Fibroblast of peridontal ligament (primary cell): ENCODE measurements at regions not wholly inside any gene's neighbourhood (a gene's known extent, or its start where the extent isn't known, plus 50 kb on each side); places are given as distances from the start of the nearest gene placed in this dataset.

Experiments
- DNase-seq: peaks from one replicate; pipeline ENCODE4 v3.0.0-alpha.2; 2010; ENCODE audit errors: extremely low read depth

DNA sequence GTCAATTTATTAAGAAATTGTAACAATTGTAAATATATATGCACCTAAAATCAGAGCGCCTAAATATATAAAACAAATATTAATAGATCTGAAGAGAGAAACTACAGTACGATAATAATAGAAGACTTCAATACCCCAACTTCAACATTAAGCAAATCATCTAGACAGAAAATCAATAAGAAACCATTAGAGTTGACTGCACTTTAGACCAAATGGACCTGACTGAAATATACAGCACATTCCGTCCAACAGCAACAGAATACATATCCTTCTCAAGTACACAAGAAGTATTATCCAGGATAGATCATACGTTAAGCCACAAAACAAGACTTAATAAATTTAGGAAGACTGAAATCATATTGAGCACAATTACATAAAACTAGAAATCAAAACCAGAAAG lies 208.7 kb downstream of the MED10 start:
- DNase-seq = no peak

DNA sequence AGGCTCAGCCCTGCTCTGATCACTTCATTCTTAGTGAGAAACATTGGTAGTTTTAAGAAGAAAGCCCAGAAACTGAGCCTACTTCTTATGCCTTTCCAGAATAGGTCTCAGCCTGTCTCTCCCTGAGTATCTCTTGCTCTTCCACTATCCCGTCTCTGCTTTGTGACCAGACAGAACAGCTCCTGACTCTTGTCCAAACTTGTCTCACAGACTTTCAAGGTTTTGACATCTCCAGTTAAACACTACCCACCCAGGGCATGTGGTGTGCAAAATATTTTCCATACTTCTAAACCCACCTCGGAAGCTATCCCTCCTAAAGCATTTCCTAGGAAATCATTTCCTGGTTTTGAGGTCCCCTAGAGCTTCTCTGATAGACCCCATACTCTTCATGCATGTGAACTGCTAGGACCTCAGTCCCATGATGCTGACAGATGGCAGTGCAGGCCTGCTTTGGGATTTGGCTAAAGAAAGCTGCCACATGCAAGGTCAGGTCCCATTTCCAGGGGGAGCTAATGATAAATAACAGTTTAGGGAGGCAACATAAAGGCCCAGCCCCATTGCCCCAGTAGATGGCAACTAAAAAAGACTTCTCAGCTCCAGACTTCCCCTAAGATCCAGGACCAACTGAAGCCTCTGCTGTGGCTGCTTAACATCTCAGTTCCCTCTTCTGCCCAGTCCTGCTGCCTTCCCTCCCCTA lies 211.5 kb downstream of the MED10 start:
- DNase-seq = no peak

DNA sequence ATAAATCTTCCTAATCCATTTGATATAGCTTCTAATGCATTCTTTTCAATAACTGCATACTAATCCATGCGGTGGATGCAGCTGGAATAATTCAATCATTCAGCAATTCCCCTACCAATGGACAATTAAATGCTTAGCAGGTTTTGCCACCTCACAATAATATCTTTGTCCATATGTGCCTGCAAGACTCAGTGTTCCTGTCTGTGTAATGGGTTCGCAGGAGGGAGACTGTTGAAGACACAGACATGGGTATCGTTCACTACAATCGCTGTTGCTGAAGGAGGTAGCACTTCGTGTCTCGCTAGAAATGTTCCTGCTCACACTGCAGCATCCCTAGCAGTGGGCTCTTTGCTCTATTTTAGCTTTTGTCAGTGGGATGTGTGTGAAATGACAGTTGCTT lies 214.4 kb downstream of the MED10 start:
- DNase-seq = no peak

DNA sequence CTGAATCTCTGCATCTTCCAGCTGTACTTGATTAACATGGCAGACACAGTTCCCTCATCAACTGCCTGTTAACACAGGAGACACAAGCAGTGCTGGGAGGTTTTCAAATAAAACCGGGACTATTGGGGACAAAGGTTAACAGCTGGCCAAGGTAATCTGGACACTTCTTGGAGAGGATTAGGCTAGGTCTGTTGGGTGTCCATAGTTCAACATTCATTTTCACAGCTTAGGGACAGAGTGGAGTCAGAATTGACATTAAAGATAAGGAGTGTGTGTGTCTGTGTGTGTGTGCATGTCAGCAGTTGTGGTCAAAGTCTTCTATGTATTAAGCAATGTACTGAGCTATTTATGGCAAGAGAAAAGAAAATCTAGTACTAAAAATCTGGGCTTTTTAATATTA lies 216.2 kb downstream of the MED10 start:
- peak; percentile 30 for DNase-seq

DNA sequence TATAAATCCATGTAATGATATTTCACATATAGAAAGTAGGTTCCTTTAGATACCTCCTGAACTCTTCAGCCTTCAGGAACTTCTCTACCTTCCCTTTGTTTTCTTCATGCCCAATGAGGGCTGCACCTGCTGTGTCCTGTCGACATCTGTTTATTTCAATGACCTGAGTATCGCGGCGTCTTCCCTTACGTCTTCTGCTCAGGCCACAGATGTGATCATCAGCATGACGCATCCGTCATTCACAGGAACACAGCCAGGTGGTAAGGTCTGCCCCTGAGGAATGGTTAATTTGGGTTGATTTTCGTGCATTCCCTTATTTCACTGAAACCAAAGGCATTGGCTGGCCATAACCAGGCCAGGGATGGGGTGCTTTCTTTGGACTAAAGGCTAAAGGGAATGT lies 217.1 kb downstream of the MED10 start:
- DNase-seq = no peak

DNA sequence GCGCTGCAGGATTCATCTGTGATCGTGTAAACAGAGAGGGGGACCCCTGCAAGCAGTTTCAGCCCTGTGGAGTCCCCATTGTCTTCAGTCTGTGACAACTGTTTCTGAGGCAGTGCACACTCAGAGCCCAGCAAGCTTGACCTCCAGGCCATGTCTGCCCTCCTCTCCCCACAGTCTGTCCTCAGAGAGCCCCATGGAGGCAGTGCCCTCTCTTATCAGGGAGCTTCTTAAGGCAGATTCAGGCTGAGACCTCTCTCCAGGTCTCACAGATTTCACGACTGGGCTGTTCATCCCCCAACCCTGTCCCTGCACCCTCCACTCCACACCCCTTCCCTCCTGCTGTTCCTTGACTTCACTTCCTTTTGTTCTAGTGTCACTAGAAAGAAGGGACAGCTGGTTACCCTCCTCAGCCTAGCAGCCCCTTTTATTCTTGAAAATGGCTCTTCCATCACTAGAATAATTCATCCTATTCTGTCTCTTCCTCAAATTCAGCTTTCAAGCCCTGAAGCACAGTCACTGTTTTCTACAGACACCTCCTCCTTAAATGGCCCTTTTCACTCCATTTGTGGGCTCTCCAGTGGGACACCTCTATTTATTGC lies 218.4 kb downstream of the MED10 start:
- DNase-seq = no peak

DNA sequence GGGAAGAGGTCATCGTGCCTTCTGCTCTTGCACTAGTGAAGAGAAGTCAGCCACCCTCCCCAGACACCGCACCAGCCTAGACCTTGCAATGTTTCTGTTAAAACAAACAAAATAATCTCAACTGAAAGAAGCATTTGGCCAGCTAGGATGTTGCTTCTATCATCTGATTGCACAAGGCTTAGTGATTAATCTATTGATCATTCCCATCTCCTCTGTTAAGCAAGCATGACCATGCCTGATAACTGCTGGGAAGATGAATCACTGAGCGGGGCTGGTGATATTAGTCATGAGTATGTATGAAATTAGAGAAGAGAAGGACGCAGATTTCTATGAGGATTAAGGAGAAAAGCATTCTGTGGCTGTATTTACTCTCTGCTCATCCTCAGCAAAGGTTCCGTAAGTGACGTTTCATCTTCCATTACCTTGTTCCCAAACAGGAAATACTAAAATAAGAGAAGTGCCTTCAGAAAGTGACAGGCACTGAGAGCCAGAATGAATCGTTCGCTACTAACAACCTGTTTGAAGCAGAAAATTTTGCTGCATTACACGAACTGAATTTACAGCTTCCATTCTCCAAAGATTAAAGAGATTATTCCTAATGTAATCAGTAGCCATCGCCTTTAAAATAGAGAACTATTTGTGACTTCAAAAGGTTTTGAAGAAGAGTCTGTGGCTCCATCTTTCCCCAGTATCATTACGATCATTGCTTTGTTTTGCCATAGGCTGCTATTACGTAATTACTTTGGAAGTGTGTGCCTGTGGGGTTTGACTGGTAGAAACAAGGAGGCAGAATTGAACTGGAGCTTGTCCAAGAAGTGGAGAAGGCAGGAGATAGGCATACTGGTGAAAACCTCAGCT lies 219.1 kb downstream of the MED10 start:
- DNase-seq = peak; percentile 97

DNA sequence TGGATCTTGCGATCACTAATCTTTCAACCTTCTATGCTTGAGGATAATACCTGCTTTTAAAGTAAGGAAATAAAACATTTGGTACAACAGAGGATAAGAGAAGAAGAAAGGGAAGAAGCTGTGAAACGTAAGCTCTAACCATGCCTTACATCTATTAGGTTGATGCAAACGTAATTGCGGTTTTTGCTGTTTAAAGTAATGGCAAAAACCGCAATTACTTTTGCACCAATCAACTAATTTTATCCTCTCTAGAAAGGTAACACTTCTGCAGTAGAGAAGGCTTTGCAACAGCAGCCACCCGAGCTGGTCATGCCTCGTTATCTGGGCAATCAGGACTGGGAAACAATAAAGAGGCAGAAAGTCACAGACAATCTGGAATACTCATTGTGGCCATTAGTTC lies 224.1 kb downstream of the MED10 start:
- no peak for DNase-seq

DNA sequence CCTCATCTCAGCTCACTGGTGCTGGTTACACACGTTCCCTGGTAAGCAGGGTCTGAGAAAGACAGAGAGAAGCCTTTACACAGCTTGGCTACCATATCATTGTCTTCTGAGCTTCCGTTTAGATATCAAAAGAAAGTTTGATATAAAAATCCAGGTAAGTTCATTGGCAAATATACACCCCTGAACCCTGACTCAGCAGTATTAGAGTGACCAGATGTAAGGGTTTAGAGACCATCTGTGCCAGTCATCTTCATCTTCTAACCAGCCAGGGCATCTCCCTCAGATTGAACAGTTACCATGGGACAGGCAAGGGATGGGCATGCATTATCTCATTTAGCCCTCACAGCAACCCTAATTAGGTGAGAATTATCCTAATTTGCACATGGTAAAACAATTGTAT lies 232.1 kb downstream of the MED10 start:
- no peak for DNase-seq

DNA sequence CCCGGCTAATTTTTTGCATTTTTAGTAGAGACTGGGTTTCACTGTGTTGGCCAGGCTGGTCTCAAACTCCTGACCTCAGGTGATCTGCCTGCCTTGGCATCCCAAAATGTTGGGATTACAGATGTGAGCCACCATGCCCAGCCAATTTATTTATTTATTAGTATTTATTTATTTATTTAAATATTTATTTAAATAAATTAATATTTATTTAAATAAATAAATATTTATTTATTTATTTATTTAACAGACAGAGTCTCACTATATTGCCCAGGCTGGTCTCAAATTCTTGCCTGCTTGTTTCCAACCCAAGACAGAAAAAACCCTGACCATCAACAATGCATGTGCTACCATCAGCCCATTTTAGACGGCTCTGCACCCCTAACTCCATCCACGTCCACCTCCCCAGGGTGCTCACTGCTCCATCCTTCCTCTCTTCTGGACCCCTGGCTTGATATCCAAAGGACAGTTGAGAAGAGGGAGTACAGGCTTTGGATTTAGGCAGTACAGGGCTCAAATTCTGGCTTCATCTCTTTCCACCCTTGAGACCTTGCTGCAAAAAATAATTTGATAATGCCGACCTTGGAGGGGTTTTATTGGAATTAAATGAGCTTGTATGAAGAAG lies 232.6 kb downstream of the MED10 start:
- no peak for DNase-seq

DNA sequence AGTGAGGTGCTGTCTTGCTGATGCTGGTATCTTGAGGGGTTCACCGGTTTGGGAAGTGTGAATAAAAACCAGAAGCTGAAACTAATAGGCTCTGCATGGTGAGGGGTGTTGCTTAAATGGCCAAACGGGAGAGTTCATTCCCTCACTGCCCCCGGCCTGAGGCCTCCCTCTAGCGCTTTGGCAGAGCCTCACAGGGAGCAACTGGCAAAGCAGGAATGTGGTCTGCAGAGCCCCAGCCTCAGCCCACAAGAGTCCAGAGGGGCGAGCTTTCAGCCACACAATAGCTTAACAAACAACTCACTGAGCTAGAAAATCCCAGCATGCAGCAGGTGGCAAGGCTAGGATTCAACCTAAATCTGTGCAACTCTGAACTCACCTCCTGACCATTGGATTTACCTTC lies 234.8 kb downstream of the MED10 start:
- DNase-seq = no peak

DNA sequence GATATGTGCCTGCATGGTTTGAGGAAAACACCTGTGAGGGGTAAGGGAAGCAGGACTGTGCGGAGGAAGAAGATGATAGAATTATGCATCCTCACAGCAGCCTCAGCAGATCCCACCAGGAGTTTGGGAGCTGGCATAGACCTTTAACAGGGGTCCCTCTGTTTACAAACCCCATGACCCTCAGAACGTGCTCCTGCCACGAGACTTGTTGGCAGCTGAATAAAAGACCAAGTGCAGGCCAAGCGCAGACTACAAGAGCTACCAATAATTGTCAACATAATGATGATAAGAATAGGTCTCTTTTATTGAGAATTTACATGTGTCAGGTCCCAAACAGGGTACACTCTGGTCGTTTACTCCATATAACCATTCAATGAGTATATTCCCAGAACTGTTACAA lies 236.0 kb downstream of the MED10 start:
- DNase-seq = no peak

DNA sequence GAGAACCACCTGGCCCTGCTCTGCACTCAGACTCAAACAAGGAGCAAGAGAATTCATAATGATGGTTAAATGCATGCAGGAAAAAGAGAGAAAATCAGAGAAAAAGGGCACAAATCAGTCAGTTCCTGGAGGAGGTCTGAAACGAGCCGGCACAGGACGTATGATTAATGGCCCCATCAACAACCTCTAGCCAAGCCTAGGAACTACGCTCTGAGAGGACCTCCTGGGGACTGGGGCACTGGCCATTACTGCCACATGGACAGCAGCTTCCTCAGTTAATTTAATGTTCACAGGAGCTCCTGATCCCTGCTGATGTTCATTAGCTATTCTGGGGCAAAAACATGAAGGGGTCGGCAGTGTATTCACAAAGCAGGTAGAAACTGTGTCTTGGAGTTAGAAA lies 238.1 kb downstream of the MED10 start:
- no peak for DNase-seq

DNA sequence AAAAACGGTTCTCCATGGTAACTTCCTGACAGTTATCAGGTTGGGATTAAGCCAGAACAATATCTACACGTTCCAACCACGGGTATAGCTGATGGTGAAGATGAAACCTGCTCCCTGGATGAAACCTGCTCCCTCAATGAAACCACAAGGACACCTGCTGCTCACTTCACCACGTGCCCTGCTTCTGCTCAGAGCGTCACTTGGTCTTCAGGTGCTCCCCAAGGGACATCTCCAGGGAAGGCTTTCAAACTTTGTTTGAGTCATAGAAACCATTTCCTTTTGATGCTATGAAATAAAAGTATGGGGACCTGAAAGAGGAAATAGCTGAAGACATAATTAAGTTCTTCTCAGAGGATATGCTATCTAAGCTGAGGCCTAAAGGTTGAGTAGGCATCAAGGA lies 242.4 kb downstream of the MED10 start:
- DNase-seq = no peak

DNA sequence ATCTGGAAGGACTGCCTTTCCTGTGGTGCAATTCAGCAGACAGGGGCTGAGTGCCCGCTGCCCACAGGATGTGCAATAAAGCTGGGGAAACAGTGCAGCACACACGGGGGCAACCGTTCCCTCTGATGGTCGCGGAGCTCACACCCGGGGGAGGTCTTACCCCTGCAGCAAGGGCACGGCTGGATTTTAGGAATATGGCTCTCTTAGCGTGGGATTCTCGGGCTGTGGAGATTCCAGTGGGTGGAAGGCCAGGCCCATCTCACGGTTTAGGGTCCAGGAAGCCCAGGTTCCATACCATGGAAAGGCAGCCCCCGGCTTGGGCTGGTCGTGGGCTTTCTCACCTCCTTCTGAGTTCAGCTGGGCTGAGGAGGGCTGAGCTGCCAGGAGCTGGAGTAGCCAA lies 244.1 kb downstream of the MED10 start:
- DNase-seq = no peak

DNA sequence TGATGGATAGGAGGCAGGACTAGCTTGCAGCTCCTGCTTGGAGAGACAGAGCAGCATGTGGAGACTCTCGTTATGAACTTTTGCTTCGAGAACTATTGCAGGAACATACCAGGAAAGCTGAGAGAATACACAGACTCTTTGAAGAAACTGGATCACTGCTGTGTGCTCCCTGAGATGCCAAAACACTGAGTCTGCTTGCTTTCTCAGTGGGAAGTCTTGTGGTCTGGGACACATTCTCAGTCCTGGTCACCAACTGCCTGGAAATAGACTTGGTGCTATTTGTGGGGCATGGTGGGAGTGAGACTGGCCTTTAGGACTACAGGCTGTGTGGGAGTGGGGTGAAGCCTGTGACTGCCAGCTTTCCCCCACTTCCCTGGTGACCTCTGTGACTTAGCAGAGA lies 252.6 kb downstream of the MED10 start:
- DNase-seq = no peak

DNA sequence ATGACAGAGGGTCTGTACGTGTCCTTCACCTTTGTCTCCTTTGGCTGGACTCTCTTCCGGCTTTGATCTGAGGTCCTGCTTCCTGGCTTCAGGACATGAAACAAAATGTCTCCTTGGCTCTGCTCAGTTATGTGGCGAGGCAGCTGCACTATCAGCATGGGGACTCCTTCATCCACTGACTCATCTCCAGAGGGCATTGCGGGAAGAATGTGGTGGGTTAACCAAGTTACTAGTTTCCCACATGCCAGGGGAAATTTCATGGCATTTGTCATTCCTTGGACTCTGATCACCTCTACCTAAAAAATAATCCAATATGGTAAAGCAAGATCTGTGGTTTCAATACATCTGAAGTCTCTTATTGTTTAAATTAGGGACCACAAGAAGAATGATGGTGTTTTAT lies 259.7 kb downstream of the MED10 start:
- no peak for DNase-seq

DNA sequence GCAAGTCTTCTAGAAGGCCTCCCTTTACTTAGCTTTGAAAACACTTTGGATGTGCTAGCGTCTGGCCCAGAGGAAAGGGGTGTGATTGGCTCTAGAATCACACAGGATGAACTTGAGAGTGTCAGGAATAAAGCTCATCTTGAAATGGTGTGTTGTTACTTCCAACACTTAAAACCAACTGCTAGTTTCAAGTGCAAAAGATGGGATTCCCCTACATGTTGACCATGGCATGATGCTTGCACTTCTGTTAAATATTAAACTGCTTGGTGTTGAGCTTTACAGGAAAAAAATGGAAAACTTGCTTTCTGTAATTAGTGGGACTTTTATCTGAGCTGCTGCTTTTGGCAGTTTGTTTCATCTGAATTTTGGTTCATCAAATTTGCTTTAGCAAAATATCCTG lies 261.1 kb downstream of the MED10 start:
- no peak for DNase-seq

DNA sequence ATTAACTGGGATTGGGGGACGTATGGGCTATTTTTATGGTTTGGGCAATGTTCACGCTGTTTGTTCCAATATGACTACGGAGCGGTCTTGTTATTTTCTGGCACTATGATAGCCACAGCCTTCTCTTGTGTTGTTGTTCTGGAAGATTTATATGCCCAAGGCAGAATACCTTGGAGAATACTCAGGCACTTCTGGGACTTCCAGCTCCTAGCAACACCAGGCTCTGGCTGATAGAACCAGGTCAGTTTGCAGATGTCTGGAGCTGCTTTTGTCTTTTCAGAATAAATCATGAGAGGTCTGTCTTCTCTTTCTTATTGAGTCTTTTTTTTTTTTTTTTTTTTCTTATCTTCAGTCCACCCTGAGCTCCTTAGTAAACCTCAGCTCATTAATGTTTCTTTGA lies 262.5 kb downstream of the MED10 start:
- no peak for DNase-seq

DNA sequence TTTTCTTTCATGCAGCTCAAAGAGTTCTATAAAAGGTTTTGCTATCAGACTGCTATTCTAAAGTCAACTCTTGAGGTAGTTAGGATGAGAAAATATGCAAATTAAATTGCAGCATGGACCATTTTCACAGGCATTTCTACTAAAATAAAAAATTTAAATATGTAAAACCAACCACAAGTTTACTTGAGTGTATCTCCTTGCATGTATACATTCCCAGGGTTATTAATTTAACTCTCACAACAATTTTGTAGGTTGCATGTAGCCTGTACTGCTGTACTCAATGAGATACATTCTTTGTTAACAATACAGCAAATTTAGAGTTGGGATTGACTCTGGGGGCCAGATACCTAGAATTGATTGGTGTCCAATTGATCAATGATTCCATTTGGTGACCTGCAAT lies 265.8 kb downstream of the MED10 start:
- DNase-seq = no peak

DNA sequence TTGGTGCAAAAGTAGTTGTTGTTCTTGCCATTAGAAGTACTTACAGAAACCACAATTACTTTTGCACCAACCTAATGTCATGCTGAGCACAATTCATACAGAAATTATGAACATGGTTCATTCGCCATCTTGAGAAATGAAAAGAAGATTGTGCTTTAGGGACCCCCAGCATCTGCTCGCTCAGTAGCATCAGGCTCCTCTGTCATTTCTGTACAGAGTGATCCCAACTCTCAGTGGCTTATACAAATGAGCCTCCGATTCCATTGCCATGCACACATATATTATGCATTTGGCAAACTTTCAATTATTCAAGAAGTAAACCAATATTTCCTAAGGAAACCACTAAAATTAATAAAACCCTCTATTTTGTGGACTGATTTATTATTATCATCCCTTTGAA lies 266.2 kb downstream of the MED10 start:
- no peak for DNase-seq

DNA sequence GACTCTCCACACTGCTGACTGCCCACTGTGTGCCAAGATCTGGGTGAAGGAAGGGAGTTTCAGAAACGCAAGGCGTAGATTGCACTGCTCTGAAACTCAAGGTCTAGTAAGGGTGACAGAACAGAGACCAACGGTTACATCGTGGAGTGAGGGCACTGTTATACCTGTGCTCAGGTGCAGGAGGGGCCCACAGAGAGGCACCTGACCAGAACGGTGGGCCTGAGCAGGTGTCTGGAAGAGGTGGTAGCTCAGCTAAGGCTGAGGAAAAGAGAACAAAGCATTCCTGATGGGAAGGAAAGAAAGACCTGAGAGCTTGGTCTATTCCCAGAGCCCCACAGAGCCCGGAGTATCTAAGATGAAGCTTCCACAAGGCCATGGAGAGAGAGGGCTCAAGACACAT lies 267.2 kb downstream of the MED10 start:
- no peak for DNase-seq
